Lower leg skin (tissue), 3 donors: ENCODE measurements at regions not wholly inside any gene's neighbourhood (a gene's known extent, or its start where the extent isn't known, plus 50 kb on each side); places are given as distances from the start of the nearest gene placed in this dataset.

Experiments used
- CTCF ChIP-seq, 3 donors: fragments of 450-650 bp; IDR thresholded peaks; one replicate each; pipeline ENCODE4 v1.5.1; 2016; ENCODE audit warnings: antibody characterized with exemption in 3 of 3, mild to moderate bottlenecking in 3 of 3, moderate library complexity in 2 of 3
- POLR2A ChIP-seq, 2 donors: fragments of 450-650 bp; IDR thresholded peaks; one replicate each; pipeline ENCODE4 v1.6.1; 2016 to 2017; ENCODE audit warnings: antibody characterized with exemption in 2 of 2, mild to moderate bottlenecking in 1 of 2, moderate library complexity in 1 of 2

- no peak for TF ChIP-seq CTCF (IDR thresholded peaks at IDR 0.05)
- TF ChIP-seq POLR2A (IDR thresholded peaks at IDR 0.05), result no peak
These were observed 191.3 kb downstream of the SNX10 start for GRCh38 chr7:26482927-26483326.
